Neural cell (in vitro differentiated cells): ENCODE measurements at regions not wholly inside any gene's neighbourhood (a gene's known extent, or its start where the extent isn't known, plus 50 kb on each side); places are given as distances from the start of the nearest gene placed in this dataset.

Experiments
- H2AFZ ChIP-seq: fragments of 200-600, 300-800 bp; sonication (generic), shearing (Covaris generic); 2 replicates; pipeline ENCODE4 v1.6.0; 2014; ENCODE audit warnings: low read depth, mild to moderate bottlenecking, antibody characterized with exemption, low read length, moderate library complexity
- H3F3A ChIP-seq: fragments of 200-600 bp; shearing (Covaris generic); 2 replicates; pipeline ENCODE4 v1.6.1; 2016; ENCODE audit warnings: mild to moderate bottlenecking, moderate library complexity, mixed read lengths, antibody characterized with exemption, low read length; ENCODE audit not compliant: insufficient read depth, poor library complexity, severe bottlenecking
- H3K27ac ChIP-seq: fragments of 200-600, 300-800 bp; sonication (generic), shearing (Covaris generic); 2 replicates; pipeline ENCODE4 v1.5.1; 2014; ENCODE audit warnings: mild to moderate bottlenecking, low read length, moderate library complexity
- H3K27me3 ChIP-seq: fragments of 300-800, 200-600 bp; sonication (generic), shearing (Covaris generic); 2 replicates; pipeline ENCODE4 v1.6.0; 2014; ENCODE audit warnings: mild to moderate bottlenecking, low read depth, low read length, moderate library complexity; ENCODE audit not compliant: insufficient read depth
- H3K36me3 ChIP-seq: fragments of 300-800, 200-600 bp; sonication (generic), shearing (Covaris generic); 2 replicates; pipeline ENCODE4 v1.5.1; 2014; ENCODE audit warnings: mild to moderate bottlenecking, antibody characterized with exemption, low read length, moderate library complexity; ENCODE audit not compliant: insufficient read depth
- H3K4me2 ChIP-seq: fragments of 300-800, 200-600 bp; sonication (generic), shearing (Covaris generic); 2 replicates; pipeline ENCODE4 v1.6.0; 2014; ENCODE audit warnings: mild to moderate bottlenecking, low read length
- H3K4me3 ChIP-seq: fragments of 300-800, 200-600 bp; sonication (generic), shearing (Covaris generic); 2 replicates; pipeline ENCODE4 v1.5.1; 2014; ENCODE audit warnings: mild to moderate bottlenecking, low read length, moderate library complexity
- H3K79me2 ChIP-seq: fragments of 200-600 bp; shearing (Covaris generic); replicated peaks from 2 replicates; pipeline ENCODE4 v1.6.0; 2014; ENCODE audit warnings: mild to moderate bottlenecking, low read length, moderate library complexity; ENCODE audit not compliant: insufficient read depth
- H3K9ac ChIP-seq: fragments of 300-800, 200-600 bp; sonication (generic), shearing (Covaris generic); 2 replicates; pipeline ENCODE4 v1.6.1; 2016; ENCODE audit warnings: mild to moderate bottlenecking, low read length, mixed read lengths
- H3K9me2 ChIP-seq: fragments of 200-600 bp; shearing (Covaris generic); 2 replicates; pipeline ENCODE4 v1.6.1; 2016; ENCODE audit warnings: mild to moderate bottlenecking, low read length, mixed read lengths; ENCODE audit not compliant: insufficient read depth
- H3K9me3 ChIP-seq: fragments of 200-600, 300-800 bp; sonication (generic), shearing (Covaris generic); 2 replicates; pipeline ENCODE4 v1.6.1; 2016; ENCODE audit warnings: mild to moderate bottlenecking, mixed run types, low read length, moderate library complexity, mixed read lengths
- H4K20me1 ChIP-seq: fragments of 200-600 bp; shearing (Covaris generic); 2 replicates; pipeline ENCODE4 v1.6.1; 2016; ENCODE audit warnings: mild to moderate bottlenecking, mixed run types; ENCODE audit not compliant: insufficient read depth
- CTCF ChIP-seq: fragments of 450-650 bp; IDR thresholded peaks from 2 replicates; pipeline ENCODE4 v1.5.1; 2014; ENCODE audit warnings: antibody characterized with exemption, mild to moderate bottlenecking, moderate library complexity; ENCODE audit not compliant: poor library complexity, severe bottlenecking
- EP300 ChIP-seq: fragments of 450-650 bp; conservative IDR thresholded peaks from 2 replicates; pipeline ENCODE4 v1.6.1; 2014; ENCODE audit warnings: antibody characterized with exemption, mild to moderate bottlenecking, moderate library complexity; ENCODE audit not compliant: poor library complexity, severe bottlenecking
- EZH2 ChIP-seq: fragments of 200-600, 300-800 bp; shearing (Covaris generic), sonication (generic); IDR thresholded peaks from 2 replicates; pipeline ENCODE4 v1.6.1; 2014; ENCODE audit warnings: antibody characterized with exemption, low read length, borderline replicate concordance, mild to moderate bottlenecking; ENCODE audit not compliant: insufficient read depth, poor library complexity, severe bottlenecking
- MXI1 ChIP-seq: fragments of 450-650 bp; conservative IDR thresholded peaks from 2 replicates; pipeline ENCODE4 v1.6.1; 2014; ENCODE audit warnings: antibody characterized with exemption, mild to moderate bottlenecking; ENCODE audit not compliant: poor library complexity, severe bottlenecking
- POLR2AphosphoS5 ChIP-seq: IDR thresholded peaks from 2 replicates; pipeline ENCODE4 v1.6.1; 2012
- RAD21 ChIP-seq: fragments of 450-650 bp; conservative IDR thresholded peaks from 2 replicates; pipeline ENCODE4 v1.6.1; 2014; ENCODE audit warnings: antibody characterized with exemption, mild to moderate bottlenecking, moderate library complexity
- SMC3 ChIP-seq: fragments of 450-650 bp; conservative IDR thresholded peaks from 2 replicates; pipeline ENCODE4 v1.6.1; 2014; ENCODE audit warnings: antibody characterized with exemption, mild to moderate bottlenecking, moderate library complexity; ENCODE audit not compliant: poor library complexity
- TAF1 ChIP-seq: IDR thresholded peaks from 2 replicates; pipeline ENCODE4 v1.6.1; 2012; ENCODE audit warnings: low read depth
- TF ChIP-seq, protein P1 (sequence below): IDR thresholded peaks from 2 replicates; pipeline ENCODE4 v1.6.1; 2012; ENCODE audit warnings: borderline replicate concordance

DNA sequence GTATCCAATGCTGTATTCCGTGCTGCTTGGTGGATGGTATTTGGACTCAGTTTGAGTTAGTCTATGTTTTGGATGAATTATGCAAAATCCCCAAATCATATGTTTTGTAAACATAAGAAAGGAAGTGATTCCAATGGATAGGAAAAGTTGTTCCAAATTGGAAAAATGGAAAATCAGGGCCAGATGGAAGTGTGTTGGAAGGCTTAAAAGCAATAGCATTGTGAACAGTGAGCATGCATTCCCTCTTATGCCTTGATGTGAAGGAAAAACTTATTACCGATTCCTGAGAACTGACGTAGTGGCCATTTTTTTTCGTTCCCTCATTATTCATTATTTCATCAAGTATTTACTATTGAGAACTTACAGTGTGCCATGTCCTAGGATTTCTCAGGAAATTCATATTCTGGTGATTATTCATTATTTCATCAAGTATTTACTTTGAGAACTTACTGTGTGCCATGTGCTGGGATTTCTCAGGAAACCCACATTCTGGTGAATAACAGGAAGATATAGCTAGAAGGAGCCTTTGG lies 144.1 kb upstream of the TPRG1 start:
- no peaks in the 10 kb centered on the region for H4K20me1 ChIP-seq
- no peaks in the 10 kb centered on the region for H3K36me3 ChIP-seq
- H2AFZ ChIP-seq, result no peak overlapping the region
- no peaks in the 10 kb centered on the region for H3K79me2 ChIP-seq
- H3K27ac ChIP-seq, result no peak overlapping the region
- H3K9me2 ChIP-seq, result no peaks in the 10 kb centered on the region
- no peak overlapping the region for H3K9ac ChIP-seq
- no peaks in the 10 kb centered on the region for H3K9me3 ChIP-seq
- TF ChIP-seq RAD21, result no peak
- no peak for TF ChIP-seq SMC3
- no peak for TF ChIP-seq EZH2
- no peaks in the 10 kb centered on the region for H3F3A ChIP-seq
- no peak overlapping the region for H3K4me2 ChIP-seq
- no peak overlapping the region for H3K4me3 ChIP-seq
- H3K27me3 ChIP-seq, result no peaks in the 10 kb centered on the region

DNA sequence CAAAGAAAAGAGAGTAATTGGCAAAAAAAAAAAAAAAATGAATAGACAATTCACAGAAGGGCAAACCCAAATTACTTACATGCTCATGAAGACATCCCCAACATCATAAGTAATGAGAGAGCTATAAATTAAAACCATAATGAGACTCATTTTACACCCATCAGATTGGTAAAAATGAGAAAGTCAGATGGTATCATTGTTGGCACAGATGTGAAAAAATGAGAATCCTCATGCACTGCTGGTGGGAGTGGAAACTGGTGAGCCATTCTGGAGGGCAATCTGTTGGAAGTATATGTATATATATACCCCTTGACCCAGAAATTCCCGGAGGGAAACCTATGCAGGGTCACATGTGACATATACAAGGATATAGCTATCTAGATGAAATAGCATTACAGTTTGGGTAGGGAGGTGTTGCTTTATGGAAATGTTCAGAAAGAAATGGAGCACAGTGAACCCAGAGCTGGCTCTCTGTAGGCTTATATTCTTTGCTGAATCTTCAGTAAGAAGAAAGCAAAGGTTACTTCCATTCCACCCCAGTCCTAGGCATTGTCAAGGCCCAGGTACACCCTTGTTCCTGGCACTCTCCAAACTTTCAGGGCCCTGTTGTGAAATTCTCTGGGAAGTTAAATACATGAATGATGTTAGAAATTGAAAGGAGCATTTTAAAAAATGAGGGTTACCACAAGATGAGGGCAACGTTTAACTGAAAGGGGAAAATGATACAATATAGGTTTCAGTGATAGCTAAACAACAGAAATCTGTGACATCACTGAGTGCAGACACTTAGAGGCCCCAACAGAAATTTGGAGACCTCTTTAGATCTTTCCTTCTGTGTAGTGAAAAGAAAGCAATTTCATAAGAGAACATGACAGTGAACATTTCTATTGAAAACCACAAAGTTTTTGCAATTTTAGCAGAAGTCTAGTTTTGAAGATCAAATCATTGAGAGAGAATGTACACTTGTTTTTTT lies 132.7 kb upstream of the TPRG1 start:
- H3K4me3 ChIP-seq, result no peak overlapping the region
- H3K27me3 ChIP-seq, result no peaks in the 10 kb centered on the region
- no peaks in the 10 kb centered on the region for H3K36me3 ChIP-seq
- TF ChIP-seq SMC3 (no peak), RAD21 (no peak)
- H3F3A ChIP-seq, result no peaks in the 10 kb centered on the region
- H3K4me2 ChIP-seq, result no peak overlapping the region
- no peaks in the 10 kb centered on the region for H3K9me2 ChIP-seq
- H3K27ac ChIP-seq, result no peak overlapping the region
- H3K9me3 ChIP-seq, result no peaks in the 10 kb centered on the region
- no peak overlapping the region for H3K9ac ChIP-seq
- no peaks in the 10 kb centered on the region for H3K79me2 ChIP-seq
- H4K20me1 ChIP-seq, result no peaks in the 10 kb centered on the region
- H2AFZ ChIP-seq, result no peak overlapping the region

GRCh38 chr3:189040656-189041335 lies 131.0 kb upstream of the TPRG1 start:
- Histone ChIP-seq H3F3A (no peaks in the 10 kb centered on the region), H3K27me3 (no peaks in the 10 kb centered on the region), H3K36me3 (no peaks in the 10 kb centered on the region), H3K9me3 (no peaks in the 10 kb centered on the region), H3K79me2 (no peaks in the 10 kb centered on the region), H3K9me2 (no peaks in the 10 kb centered on the region), H3K4me3 (no peak overlapping the region), H3K27ac (no peak overlapping the region), H2AFZ (no peak overlapping the region), H4K20me1 (no peaks in the 10 kb centered on the region), H3K9ac (no peak overlapping the region), H3K4me2 (no peak overlapping the region)
- TF ChIP-seq EP300 (no peak), MXI1 (no peak), SMC3 (no peak), POLR2AphosphoS5 (no peak), CTCF (no peak), TAF1 (no peak), EZH2 (no peak), RAD21 (no peak)
- TF ChIP-seq, protein P1, sequence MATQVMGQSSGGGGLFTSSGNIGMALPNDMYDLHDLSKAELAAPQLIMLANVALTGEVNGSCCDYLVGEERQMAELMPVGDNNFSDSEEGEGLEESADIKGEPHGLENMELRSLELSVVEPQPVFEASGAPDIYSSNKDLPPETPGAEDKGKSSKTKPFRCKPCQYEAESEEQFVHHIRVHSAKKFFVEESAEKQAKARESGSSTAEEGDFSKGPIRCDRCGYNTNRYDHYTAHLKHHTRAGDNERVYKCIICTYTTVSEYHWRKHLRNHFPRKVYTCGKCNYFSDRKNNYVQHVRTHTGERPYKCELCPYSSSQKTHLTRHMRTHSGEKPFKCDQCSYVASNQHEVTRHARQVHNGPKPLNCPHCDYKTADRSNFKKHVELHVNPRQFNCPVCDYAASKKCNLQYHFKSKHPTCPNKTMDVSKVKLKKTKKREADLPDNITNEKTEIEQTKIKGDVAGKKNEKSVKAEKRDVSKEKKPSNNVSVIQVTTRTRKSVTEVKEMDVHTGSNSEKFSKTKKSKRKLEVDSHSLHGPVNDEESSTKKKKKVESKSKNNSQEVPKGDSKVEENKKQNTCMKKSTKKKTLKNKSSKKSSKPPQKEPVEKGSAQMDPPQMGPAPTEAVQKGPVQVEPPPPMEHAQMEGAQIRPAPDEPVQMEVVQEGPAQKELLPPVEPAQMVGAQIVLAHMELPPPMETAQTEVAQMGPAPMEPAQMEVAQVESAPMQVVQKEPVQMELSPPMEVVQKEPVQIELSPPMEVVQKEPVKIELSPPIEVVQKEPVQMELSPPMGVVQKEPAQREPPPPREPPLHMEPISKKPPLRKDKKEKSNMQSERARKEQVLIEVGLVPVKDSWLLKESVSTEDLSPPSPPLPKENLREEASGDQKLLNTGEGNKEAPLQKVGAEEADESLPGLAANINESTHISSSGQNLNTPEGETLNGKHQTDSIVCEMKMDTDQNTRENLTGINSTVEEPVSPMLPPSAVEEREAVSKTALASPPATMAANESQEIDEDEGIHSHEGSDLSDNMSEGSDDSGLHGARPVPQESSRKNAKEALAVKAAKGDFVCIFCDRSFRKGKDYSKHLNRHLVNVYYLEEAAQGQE, result no peak
